ENCODE measurements at regions not wholly inside any gene's neighbourhood (a gene's known extent, or its start where the extent isn't known, plus 50 kb on each side); places are given as distances from the start of the nearest gene placed in this dataset.

DNA sequence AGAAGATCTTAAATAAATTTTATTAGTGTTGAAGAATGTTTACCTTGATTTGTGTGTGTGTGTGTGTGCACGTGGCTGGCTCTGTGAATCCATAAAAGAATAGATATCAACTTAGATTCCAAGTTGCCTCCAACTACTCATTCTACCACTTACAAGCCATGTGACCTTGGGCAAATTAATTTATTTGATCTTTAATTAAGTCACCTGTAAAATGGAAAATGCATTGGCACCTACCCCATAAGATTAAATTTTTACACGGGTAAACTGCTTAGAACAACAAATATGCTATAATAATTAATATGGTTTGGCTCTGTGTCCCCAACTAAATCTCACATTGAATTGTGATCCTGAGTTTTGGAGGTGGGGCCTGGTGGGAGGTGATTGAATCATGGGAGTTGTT is 604.9 kb upstream of the NRG3 start:
- Histone ChIP-seq H3K4me3 (ENCODE audit: low read length in 2 of 2) (no peak overlapping the region), H3K4me1 (ENCODE audit: control insufficient read depth in 2 of 2, insufficient read depth in 2 of 2, low read length in 2 of 2) (no peaks in the 10 kb centered on the region), H3K36me3 (ENCODE audit: control insufficient read depth in 2 of 2, insufficient read depth in 2 of 2, low read length in 1 of 2) (no peaks in the 10 kb centered on the region), H3K27me3 (ENCODE audit: control insufficient read depth in 2 of 2, insufficient read depth in 1 of 2, low read length in 1 of 2) (no peaks in the 10 kb centered on the region), H3K27ac (ENCODE audit: low read depth in 1 of 2, low read length in 1 of 2) (no peak overlapping the region), H3K9me3 (ENCODE audit: control insufficient read depth in 2 of 2, insufficient read depth in 1 of 2, low read length in 1 of 2) (no peaks in the 10 kb centered on the region)
- DNase-seq (ENCODE audit: low read depth in 6 of 9, low spot score in 9 of 9) = no peak
- 97% methylated on average over 2 of the region's 2 CpGs for WGBS

DNA sequence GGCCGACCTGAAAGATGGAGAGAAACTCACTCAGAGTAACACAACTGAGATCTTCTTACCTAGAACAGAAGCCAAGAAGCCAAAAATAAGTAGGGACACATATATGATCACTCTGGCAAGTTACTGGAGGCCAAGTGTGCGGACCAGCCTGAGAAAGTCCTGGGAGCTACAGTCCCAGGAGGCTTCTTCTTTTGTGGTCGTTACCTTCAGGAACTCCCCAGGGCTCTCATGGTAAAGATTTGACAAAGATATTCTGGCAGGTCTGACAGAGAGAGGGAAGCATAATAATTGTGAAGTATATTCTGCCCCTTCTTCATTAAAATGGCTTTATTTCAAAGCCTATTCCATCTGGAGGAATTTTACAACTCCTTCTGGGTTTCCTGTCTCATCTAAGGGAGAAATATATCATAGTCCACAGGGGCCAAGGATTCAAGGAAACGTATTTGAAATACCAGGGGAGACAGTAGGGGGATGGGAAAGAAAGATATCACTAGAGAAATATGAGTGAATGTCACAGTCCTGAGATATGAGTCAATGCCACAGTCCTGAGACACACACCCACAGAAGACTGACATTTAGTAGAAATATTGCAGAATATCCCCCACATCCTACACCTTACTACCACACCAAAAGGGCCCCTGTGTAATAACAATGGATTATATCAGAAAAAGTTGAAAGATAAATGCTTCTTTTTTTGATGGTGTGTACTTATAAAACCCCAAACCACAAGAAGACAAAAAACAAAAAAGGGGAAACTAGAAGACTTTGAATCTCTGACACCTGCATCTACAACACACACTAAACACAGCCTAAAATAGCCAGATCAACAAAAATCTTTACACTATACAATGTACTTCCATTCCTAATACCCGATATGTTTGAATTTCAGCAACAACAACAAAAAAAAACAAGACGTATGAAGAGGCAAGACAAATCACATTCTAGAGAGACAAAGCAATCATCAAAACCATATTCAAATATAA is 594.2 kb upstream of the NRG3 start:
- Histone ChIP-seq H3K36me3 (ENCODE audit: control insufficient read depth in 2 of 2, insufficient read depth in 2 of 2, low read length in 1 of 2) (no peaks in the 10 kb centered on the region), H3K27me3 (ENCODE audit: control insufficient read depth in 2 of 2, insufficient read depth in 1 of 2, low read length in 1 of 2) (no peaks in the 10 kb centered on the region), H3K4me1 (ENCODE audit: control insufficient read depth in 2 of 2, insufficient read depth in 2 of 2, low read length in 2 of 2) (no peaks in the 10 kb centered on the region), H3K27ac (ENCODE audit: low read depth in 1 of 2, low read length in 1 of 2) (no peak overlapping the region), H3K9me3 (ENCODE audit: control insufficient read depth in 2 of 2, insufficient read depth in 1 of 2, low read length in 1 of 2) (no peaks in the 10 kb centered on the region), H3K4me3 (ENCODE audit: low read length in 2 of 2) (no peak overlapping the region)
- DNase-seq (ENCODE audit: low read depth in 6 of 9, low spot score in 9 of 9) = no peak
- WGBS = 80% methylated on average over 6 of the region's 6 CpGs

DNA sequence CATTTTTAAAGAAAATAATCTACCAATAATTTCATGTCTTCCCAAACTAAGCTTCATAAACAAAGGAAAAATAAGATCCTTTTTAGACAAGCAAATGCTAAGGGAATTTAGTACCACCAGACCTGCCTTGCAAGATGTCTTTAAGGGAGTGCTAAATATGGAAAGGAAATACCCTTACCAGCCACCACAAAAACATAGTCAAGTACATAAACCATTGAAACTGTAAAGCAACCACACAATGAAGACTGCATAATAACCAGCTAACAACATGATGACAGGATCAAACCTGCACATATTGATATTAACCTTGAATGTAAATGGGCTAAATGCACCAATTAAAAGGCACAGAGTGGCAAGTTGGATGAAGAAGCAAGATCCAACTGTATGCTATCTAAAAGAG is 586.5 kb upstream of the NRG3 start:
- peaks cover 0 to 8% of the 10 kb centered on the region in 2 donors for H3K9me3 ChIP-seq (ENCODE audit: control insufficient read depth in 2 of 2, insufficient read depth in 1 of 2, low read length in 1 of 2)

DNA sequence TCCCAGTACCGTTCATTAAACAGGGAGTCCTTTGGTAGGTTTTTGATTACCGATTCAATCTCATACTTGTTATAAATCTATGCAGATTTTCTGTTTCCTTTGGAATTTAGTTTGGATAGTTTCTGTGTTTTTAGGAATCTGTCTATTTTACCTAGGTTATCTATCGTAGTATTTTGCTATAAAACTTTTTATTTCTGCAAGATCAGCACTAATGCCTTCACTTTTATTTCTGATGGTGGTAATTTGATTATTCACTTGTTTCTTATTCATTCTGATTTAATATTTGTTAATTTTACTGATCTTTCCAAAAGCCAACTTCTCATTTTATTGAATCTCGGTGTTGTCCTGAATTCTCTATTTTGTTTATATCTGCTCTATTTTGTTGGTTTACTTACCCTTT is 577.7 kb upstream of the NRG3 start:
- no peak for DNase-seq (ENCODE audit: low read depth in 6 of 9, low spot score in 9 of 9)
- Histone ChIP-seq H3K27me3 (ENCODE audit: control insufficient read depth in 2 of 2, insufficient read depth in 1 of 2, low read length in 1 of 2) (no peaks in the 10 kb centered on the region), H3K36me3 (ENCODE audit: control insufficient read depth in 2 of 2, insufficient read depth in 2 of 2, low read length in 1 of 2) (no peaks in the 10 kb centered on the region), H3K4me3 (ENCODE audit: low read length in 2 of 2) (no peak overlapping the region), H3K4me1 (ENCODE audit: control insufficient read depth in 2 of 2, insufficient read depth in 2 of 2, low read length in 2 of 2) (no peaks in the 10 kb centered on the region), H3K27ac (ENCODE audit: low read depth in 1 of 2, low read length in 1 of 2) (no peak overlapping the region), H3K9me3 (ENCODE audit: control insufficient read depth in 2 of 2, insufficient read depth in 1 of 2, low read length in 1 of 2) (no peaks in the 10 kb centered on the region)
- WGBS = 92% methylated on average over 4 of the region's 4 CpGs

More for the DNA sequence above, 586.5 kb upstream of the NRG3 start:
- Histone ChIP-seq H3K4me3 (ENCODE audit: low read length in 2 of 2) (no peak overlapping the region), H3K27me3 (ENCODE audit: control insufficient read depth in 2 of 2, insufficient read depth in 1 of 2, low read length in 1 of 2) (no peaks in the 10 kb centered on the region), H3K4me1 (ENCODE audit: control insufficient read depth in 2 of 2, insufficient read depth in 2 of 2, low read length in 2 of 2) (no peaks in the 10 kb centered on the region), H3K36me3 (ENCODE audit: control insufficient read depth in 2 of 2, insufficient read depth in 2 of 2, low read length in 1 of 2) (no peaks in the 10 kb centered on the region), H3K27ac (ENCODE audit: low read depth in 1 of 2, low read length in 1 of 2) (no peak overlapping the region)
- DNase-seq (ENCODE audit: low read depth in 6 of 9, low spot score in 9 of 9) = no peak

- 84% methylated on average over 1 of the region's 1 CpG for WGBS
- H3K27me3 ChIP-seq (ENCODE audit: control insufficient read depth in 2 of 2, insufficient read depth in 1 of 2, low read length in 1 of 2) = no peaks in the 10 kb centered on the region
- no peak overlapping the region for H3K4me3 ChIP-seq (ENCODE audit: low read length in 2 of 2)
- no peaks in the 10 kb centered on the region for H3K4me1 ChIP-seq (ENCODE audit: control insufficient read depth in 2 of 2, insufficient read depth in 2 of 2, low read length in 2 of 2)
- H3K9me3 ChIP-seq (ENCODE audit: control insufficient read depth in 2 of 2, insufficient read depth in 1 of 2, low read length in 1 of 2) = no peaks in the 10 kb centered on the region
- H3K27ac ChIP-seq (ENCODE audit: low read depth in 1 of 2, low read length in 1 of 2) = no peak overlapping the region
- H3K36me3 ChIP-seq (ENCODE audit: control insufficient read depth in 2 of 2, insufficient read depth in 2 of 2, low read length in 1 of 2) = no peaks in the 10 kb centered on the region
- DNase-seq (ENCODE audit: low read depth in 6 of 9, low spot score in 9 of 9) = no peak
These were observed 571.3 kb upstream of the NRG3 start for GRCh38 chr10:81303656-81304055.

DNA sequence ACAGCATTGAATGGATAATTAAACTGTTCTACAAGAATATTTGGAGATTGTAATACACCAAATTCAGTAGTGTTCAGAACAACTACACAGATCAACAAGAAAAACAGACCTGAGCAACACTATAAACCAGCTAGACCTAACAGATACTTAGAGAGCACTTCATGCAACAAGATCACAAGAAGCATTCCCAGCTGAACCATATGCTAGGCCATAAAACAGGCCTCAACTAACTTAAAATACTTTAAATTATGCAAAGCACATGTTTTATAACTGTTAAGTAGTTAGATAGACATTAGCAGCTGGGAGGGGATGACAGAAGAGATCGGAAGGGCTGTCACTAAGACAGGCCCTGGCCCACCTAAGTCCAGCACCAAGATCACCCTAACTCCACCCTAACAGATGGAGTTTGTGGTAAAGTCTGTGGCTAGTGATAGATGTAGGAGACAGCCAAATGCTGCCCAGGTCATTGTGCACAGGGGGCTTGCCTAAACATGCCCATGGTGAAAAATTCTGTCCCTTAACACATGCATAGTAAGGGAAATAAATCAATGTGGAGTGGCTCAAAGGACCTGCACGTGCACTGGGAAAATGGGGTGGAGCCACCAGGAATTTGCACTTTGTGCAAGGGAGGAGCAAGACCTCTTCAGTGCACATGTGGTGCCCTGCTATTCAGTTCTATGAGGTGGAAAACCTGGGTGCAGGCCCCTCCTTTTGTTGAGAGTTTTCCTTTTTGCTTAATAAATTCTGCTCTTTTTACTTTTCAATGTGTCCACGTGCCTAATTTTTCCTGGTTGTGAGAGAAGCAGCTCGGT is 567.8 kb upstream of the NRG3 start:
- Histone ChIP-seq H3K4me1 (ENCODE audit: control insufficient read depth in 2 of 2, insufficient read depth in 2 of 2, low read length in 2 of 2) (no peaks in the 10 kb centered on the region), H3K27me3 (ENCODE audit: control insufficient read depth in 2 of 2, insufficient read depth in 1 of 2, low read length in 1 of 2) (no peaks in the 10 kb centered on the region), H3K36me3 (ENCODE audit: control insufficient read depth in 2 of 2, insufficient read depth in 2 of 2, low read length in 1 of 2) (no peaks in the 10 kb centered on the region), H3K27ac (ENCODE audit: low read depth in 1 of 2, low read length in 1 of 2) (no peak overlapping the region), H3K4me3 (ENCODE audit: low read length in 2 of 2) (no peak overlapping the region), H3K9me3 (ENCODE audit: control insufficient read depth in 2 of 2, insufficient read depth in 1 of 2, low read length in 1 of 2) (no peaks in the 10 kb centered on the region)
- no peak for DNase-seq (ENCODE audit: low read depth in 6 of 9, low spot score in 9 of 9)
- whole genome bisulfite sequencing = 86% methylated on average over 4 of the region's 4 CpGs

DNA sequence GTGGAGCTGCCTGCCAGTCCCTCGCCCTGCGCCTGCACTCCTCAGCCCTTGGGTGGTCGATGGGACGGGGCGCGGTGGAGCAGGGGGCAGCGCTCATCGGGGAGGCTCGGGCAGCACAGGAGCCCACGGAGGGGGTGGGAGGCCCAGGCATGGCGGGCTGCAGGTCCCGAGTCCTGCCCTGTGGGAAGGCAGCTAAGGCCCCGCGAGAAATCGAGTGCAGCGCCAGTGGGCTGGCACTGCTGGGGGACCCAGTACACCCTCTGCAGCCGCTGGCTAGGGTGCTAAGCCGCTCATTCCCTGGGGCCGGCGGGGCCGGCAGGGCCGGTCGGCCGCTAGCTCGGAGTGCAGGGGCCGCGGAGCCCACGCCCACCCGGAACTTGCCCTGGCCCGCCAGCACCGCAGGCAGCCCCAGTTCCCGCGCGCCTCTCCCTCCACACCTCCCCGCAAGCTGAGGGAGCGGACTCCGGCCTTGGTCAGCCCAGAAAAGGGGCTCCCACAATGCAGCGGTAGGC is 565.9 kb upstream of the NRG3 start:
- Histone ChIP-seq H3K27ac (ENCODE audit: low read depth in 1 of 2, low read length in 1 of 2) (no peak overlapping the region), H3K4me3 (ENCODE audit: low read length in 2 of 2) (no peak overlapping the region), H3K27me3 (ENCODE audit: control insufficient read depth in 2 of 2, insufficient read depth in 1 of 2, low read length in 1 of 2) (no peaks in the 10 kb centered on the region), H3K4me1 (ENCODE audit: control insufficient read depth in 2 of 2, insufficient read depth in 2 of 2, low read length in 2 of 2) (no peaks in the 10 kb centered on the region), H3K9me3 (ENCODE audit: control insufficient read depth in 2 of 2, insufficient read depth in 1 of 2, low read length in 1 of 2) (no peaks in the 10 kb centered on the region), H3K36me3 (ENCODE audit: control insufficient read depth in 2 of 2, insufficient read depth in 2 of 2, low read length in 1 of 2) (no peaks in the 10 kb centered on the region)
- no peak for DNase-seq (ENCODE audit: low read depth in 6 of 9, low spot score in 9 of 9)
- WGBS = 96% methylated on average over 38 of the region's 38 CpGs

DNA sequence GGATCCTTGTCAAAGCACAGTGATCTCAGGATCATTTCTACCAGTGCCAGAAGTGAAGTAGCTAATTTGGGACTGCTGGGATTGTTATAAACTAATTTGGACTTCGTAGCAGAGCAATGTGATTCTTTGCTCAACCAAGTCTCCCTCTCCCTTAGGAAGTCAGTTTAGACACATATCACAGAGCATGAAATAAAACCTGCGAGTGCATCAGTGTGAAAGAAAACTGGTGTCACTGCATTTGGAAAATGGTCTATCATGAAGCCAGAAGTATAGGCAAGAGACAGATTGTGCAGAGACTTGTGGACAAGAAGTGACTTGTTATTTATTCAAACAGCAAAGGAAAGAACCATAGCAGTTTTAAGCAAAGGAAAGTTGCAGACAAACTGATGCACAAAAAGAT is 560.5 kb upstream of the NRG3 start:
- H3K4me3 ChIP-seq (ENCODE audit: low read length in 2 of 2) = no peak overlapping the region
- H3K27ac ChIP-seq (ENCODE audit: low read depth in 1 of 2, low read length in 1 of 2) = no peak overlapping the region
- no peaks in the 10 kb centered on the region for H3K4me1 ChIP-seq (ENCODE audit: control insufficient read depth in 2 of 2, insufficient read depth in 2 of 2, low read length in 2 of 2)
- no peaks in the 10 kb centered on the region for H3K27me3 ChIP-seq (ENCODE audit: control insufficient read depth in 2 of 2, insufficient read depth in 1 of 2, low read length in 1 of 2)
- H3K36me3 ChIP-seq (ENCODE audit: control insufficient read depth in 2 of 2, insufficient read depth in 2 of 2, low read length in 1 of 2) = no peaks in the 10 kb centered on the region
- WGBS = 82% methylated on average over 2 of the region's 2 CpGs
- no peaks in the 10 kb centered on the region for H3K9me3 ChIP-seq (ENCODE audit: control insufficient read depth in 2 of 2, insufficient read depth in 1 of 2, low read length in 1 of 2)
- no peak for DNase-seq (ENCODE audit: low read depth in 6 of 9, low spot score in 9 of 9)

GRCh38 chr10:81315026-81315425 is 560.0 kb upstream of the NRG3 start:
- no peak for DNase-seq (ENCODE audit: low read depth in 6 of 9, low spot score in 9 of 9)
- Histone ChIP-seq H3K4me1 (ENCODE audit: control insufficient read depth in 2 of 2, insufficient read depth in 2 of 2, low read length in 2 of 2) (no peaks in the 10 kb centered on the region), H3K27me3 (ENCODE audit: control insufficient read depth in 2 of 2, insufficient read depth in 1 of 2, low read length in 1 of 2) (no peaks in the 10 kb centered on the region), H3K4me3 (ENCODE audit: low read length in 2 of 2) (no peak overlapping the region), H3K9me3 (ENCODE audit: control insufficient read depth in 2 of 2, insufficient read depth in 1 of 2, low read length in 1 of 2) (no peaks in the 10 kb centered on the region), H3K27ac (ENCODE audit: low read depth in 1 of 2, low read length in 1 of 2) (no peak overlapping the region), H3K36me3 (ENCODE audit: control insufficient read depth in 2 of 2, insufficient read depth in 2 of 2, low read length in 1 of 2) (no peaks in the 10 kb centered on the region)
- WGBS = 83% methylated on average over 3 of the region's 3 CpGs
